Fibroblast of peridontal ligament (primary cell): ENCODE measurements at regions not wholly inside any gene's neighbourhood (a gene's known extent, or its start where the extent isn't known, plus 50 kb on each side); places are given as distances from the start of the nearest gene placed in this dataset.
A peak's percentile ranks its signal among the peaks of the same experiment; 100 is the strongest.

Experiments used
- DNase-seq: peaks from one replicate; pipeline ENCODE4 v3.0.0-alpha.2; 2010; ENCODE audit errors: extremely low read depth

- DNase-seq = no peak
These were observed 180.6 kb upstream of the TMTC4 start for GRCh38 chr13:100855151-100855550.

GRCh38 chr13:100854006-100854405, 179.4 kb upstream of the TMTC4 start:
- DNase-seq = no peak

- no peak for DNase-seq
These were observed 178.8 kb upstream of the TMTC4 start for GRCh38 chr13:100853434-100853833.

GRCh38 chr13:100852146-100852545, 177.6 kb upstream of the TMTC4 start:
- DNase-seq = no peak

- no peak for DNase-seq
These were observed 173.7 kb upstream of the TMTC4 start for GRCh38 chr13:100848304-100848703.

GRCh38 chr13:100845128-100845757, 170.6 kb upstream of the TMTC4 start:
- DNase-seq = no peak

GRCh38 chr13:100842136-100842535, 167.5 kb upstream of the TMTC4 start:
- no peak for DNase-seq

- DNase-seq = no peak
These were observed 163.8 kb upstream of the TMTC4 start for GRCh38 chr13:100838387-100838786.

GRCh38 chr13:100837631-100838030, 163.0 kb upstream of the TMTC4 start:
- DNase-seq = no peak

- DNase-seq = peak; percentile 47
These were observed 162.1 kb upstream of the TMTC4 start for GRCh38 chr13:100836711-100837110.

GRCh38 chr13:100835695-100836094, 161.1 kb upstream of the TMTC4 start:
- no peak for DNase-seq

GRCh38 chr13:100833427-100833826, 158.8 kb upstream of the TMTC4 start:
- DNase-seq = no peak

GRCh38 chr13:100828226-100828625, 153.6 kb upstream of the TMTC4 start:
- DNase-seq = no peak

- DNase-seq = no peak
These were observed 153.0 kb upstream of the TMTC4 start for GRCh38 chr13:100827489-100828176.

- no peak for DNase-seq
These were observed 151.8 kb upstream of the TMTC4 start for GRCh38 chr13:100826441-100826840.

- DNase-seq = peak; percentile 53
These were observed 151.0 kb upstream of the TMTC4 start for GRCh38 chr13:100825557-100825956.

- no peak for DNase-seq
These were observed 149.8 kb upstream of the TMTC4 start for GRCh38 chr13:100824366-100824765.

- no peak for DNase-seq
These were observed 148.9 kb upstream of the TMTC4 start for GRCh38 chr13:100823448-100823847.

- DNase-seq = no peak
These were observed 148.4 kb upstream of the TMTC4 start for GRCh38 chr13:100822871-100823443.

GRCh38 chr13:100818711-100819110, 144.1 kb upstream of the TMTC4 start:
- DNase-seq = no peak

GRCh38 chr13:100817928-100818327, 143.3 kb upstream of the TMTC4 start:
- DNase-seq = no peak

- DNase-seq = no peak
These were observed 141.0 kb upstream of the TMTC4 start for GRCh38 chr13:100815476-100816046.

- DNase-seq = no peak
These were observed 138.5 kb upstream of the TMTC4 start for GRCh38 chr13:100812982-100813584.
